ENCODE measurements at regions not wholly inside any gene's neighbourhood (a gene's known extent, or its start where the extent isn't known, plus 50 kb on each side); places are given as distances from the start of the nearest gene placed in this dataset.

GRCh38 chr5:82620957-82621600 is 342.9 kb upstream of the RPS23 start:
- TF ChIP-seq CEBPB (IDR thresholded peaks at IDR 0.05; ENCODE audit: low read depth, low read length) (no peak), POLR2A (IDR thresholded peaks at IDR 0.05; ENCODE audit: control extremely low read depth in 1 of 2, low read depth in 2 of 2, low read length in 2 of 2) (no peak), CREB1 (IDR thresholded peaks at IDR 0.05) (no peak), SRF (IDR thresholded peaks at IDR 0.05; ENCODE audit: low read depth, low read length) (no peak), SIRT6 (IDR thresholded peaks at IDR 0.05; ENCODE audit: low read length) (no peak), HDAC6 (IDR thresholded peaks at IDR 0.05; ENCODE audit: low read depth, low read length) (no peak), SAP30 (IDR thresholded peaks at IDR 0.05; ENCODE audit: insufficient read depth, insufficient replicate concordance, low read length) (no peak), EZH2 (IDR thresholded peaks at IDR 0.05; ENCODE audit: low read depth, low read length, severe bottlenecking) (no peak)

Measured in H1 (cell line).